Breast epithelium (tissue), 4 donors: ENCODE measurements at regions not wholly inside any gene's neighbourhood (a gene's known extent, or its start where the extent isn't known, plus 50 kb on each side); places are given as distances from the start of the nearest gene placed in this dataset.

ENCODE experiments used
- DNase-seq, 2 donors: peaks; one replicate each; pipeline ENCODE4 v3.0.0-alpha.2; 2019; ENCODE audit warnings: low spot score in 2 of 2
- H3K27ac ChIP-seq, 2 donors: fragments of 200-600 bp; sonication (generic) in 1 of 2; one replicate each; pipeline ENCODE4 v1.5.1; 2016 to 2019; ENCODE audit warnings: mild to moderate bottlenecking in 1 of 2
- H3K27me3 ChIP-seq, 2 donors: fragments of 200-600 bp; sonication (generic) in 1 of 2; one replicate each; pipeline versions ENCODE4 v1.5.1 to v1.6.0; 2017 to 2019; ENCODE audit warnings: control low read depth in 1 of 2, mild to moderate bottlenecking in 1 of 2
- H3K36me3 ChIP-seq: fragments of 200-600 bp; one replicate; pipeline ENCODE4 v1.5.1; 2019
- H3K4me1 ChIP-seq, 2 donors: fragments of 200-600 bp; sonication (generic); one replicate each; pipeline ENCODE4 v1.5.1; 2016 to 2019; ENCODE audit warnings: control low read depth in 1 of 2
- H3K4me3 ChIP-seq, 3 donors: fragments of 200-600 bp; sonication (generic); 1 replicate in 2 of 3; 2 replicates in 1 of 3; pipeline ENCODE4 v1.5.1; 2016 to 2019; ENCODE audit warnings: mild to moderate bottlenecking in 3 of 3, moderate library complexity in 2 of 3
- H3K9me3 ChIP-seq, 2 donors: fragments of 200-600 bp; sonication (generic) in 1 of 2; one replicate each; pipeline ENCODE4 v1.5.1; 2016 to 2019; ENCODE audit warnings: control low read depth in 1 of 2
- CTCF ChIP-seq, 3 donors: fragments of 450-650 bp; IDR thresholded peaks; one replicate each; pipeline ENCODE4 v1.5.1; 2016 to 2017; ENCODE audit warnings: antibody characterized with exemption in 3 of 3, mild to moderate bottlenecking in 3 of 3, moderate library complexity in 3 of 3
- POLR2A ChIP-seq: fragments of 450-650 bp; IDR thresholded peaks from one replicate; pipeline ENCODE4 v1.6.1; 2016; ENCODE audit warnings: antibody characterized with exemption, mild to moderate bottlenecking, moderate library complexity
- POLR2AphosphoS5 ChIP-seq, 3 donors: sonication (generic); formaldehyde crosslinking; IDR thresholded peaks; one replicate each; pipeline ENCODE4 v1.6.1; 2017; ENCODE audit warnings: antibody characterized with exemption in 3 of 3
- intact Hi-C: fragments of 100-400 bp; cut with DNase I; formaldehyde crosslinking; loops from one replicate; pipeline ENCODE4 v1.15.1; 2023; ENCODE audit warnings: low total_unique reads

GRCh38 chr20:52676283-52676995 is 295.7 kb upstream of the TSHZ2 start:
- no peaks in the 10 kb centered on the region for H3K27me3 ChIP-seq
- no peak for DNase-seq
- no peak overlapping the region for H3K4me3 ChIP-seq
- H3K4me1 ChIP-seq, result no peaks in the 10 kb centered on the region
- H3K9me3 ChIP-seq, result peaks cover 0 to 8% of the 10 kb centered on the region in 2 donors
- TF ChIP-seq POLR2AphosphoS5 (IDR thresholded peaks at IDR 0.05), result no peak
- TF ChIP-seq CTCF (IDR thresholded peaks at IDR 0.05), result no peak
- TF ChIP-seq POLR2A, result no peak
- H3K36me3 ChIP-seq, result no peaks in the 10 kb centered on the region
- intact Hi-C loops, result no loop called here
- H3K27ac ChIP-seq, result no peak overlapping the region

- no peaks in the 10 kb centered on the region for H3K9me3 ChIP-seq
- no peaks in the 10 kb centered on the region for H3K36me3 ChIP-seq
- H3K4me1 ChIP-seq, result no peaks in the 10 kb centered on the region
- intact Hi-C loops, result no loop called here
- TF ChIP-seq POLR2AphosphoS5 (IDR thresholded peaks at IDR 0.05) (no peak), CTCF (IDR thresholded peaks at IDR 0.05) (no peak), POLR2A (no peak)
- H3K27me3 ChIP-seq, result no peaks in the 10 kb centered on the region
- DNase-seq, result no peak
- H3K27ac ChIP-seq, result no peak overlapping the region
- H3K4me3 ChIP-seq, result no peak overlapping the region
These were observed 296.8 kb upstream of the TSHZ2 start for GRCh38 chr20:52675375-52675774.

- no peaks in the 10 kb centered on the region for H3K27me3 ChIP-seq
- H3K27ac ChIP-seq, result no peak overlapping the region
- H3K4me1 ChIP-seq, result no peaks in the 10 kb centered on the region
- no peaks in the 10 kb centered on the region for H3K36me3 ChIP-seq
- DNase-seq, result no peak
- H3K9me3 ChIP-seq, result no peaks in the 10 kb centered on the region
- no peak overlapping the region for H3K4me3 ChIP-seq
- intact Hi-C loops, result no loop called here
- TF ChIP-seq POLR2AphosphoS5 (IDR thresholded peaks at IDR 0.05) (no peak), CTCF (IDR thresholded peaks at IDR 0.05) (no peak), POLR2A (no peak)
These were observed 303.5 kb upstream of the TSHZ2 start for GRCh38 chr20:52668626-52669025.

GRCh38 chr20:52667358-52667757 is 304.8 kb upstream of the TSHZ2 start:
- no peak overlapping the region for H3K27ac ChIP-seq
- H3K27me3 ChIP-seq, result no peaks in the 10 kb centered on the region
- H3K9me3 ChIP-seq, result no peaks in the 10 kb centered on the region
- H3K4me1 ChIP-seq, result no peaks in the 10 kb centered on the region
- intact Hi-C loops, result no loop called here
- H3K4me3 ChIP-seq, result no peak overlapping the region
- TF ChIP-seq CTCF (IDR thresholded peaks at IDR 0.05), result no peak
- H3K36me3 ChIP-seq, result no peaks in the 10 kb centered on the region
- no peak for DNase-seq

GRCh38 chr20:52665441-52665840 is 306.7 kb upstream of the TSHZ2 start:
- Histone ChIP-seq H3K9me3 (no peaks in the 10 kb centered on the region), H3K36me3 (no peaks in the 10 kb centered on the region), H3K4me3 (no peak overlapping the region), H3K4me1 (no peaks in the 10 kb centered on the region), H3K27ac (no peak overlapping the region), H3K27me3 (no peaks in the 10 kb centered on the region)
- no peak for TF ChIP-seq CTCF (IDR thresholded peaks at IDR 0.05)
- TF ChIP-seq POLR2A, result no peak
- no peak for TF ChIP-seq POLR2AphosphoS5 (IDR thresholded peaks at IDR 0.05)
- DNase-seq, result no peak
- intact Hi-C loops, result no loop called here
